GM18870 (cell line): ENCODE measurements at regions not wholly inside any gene's neighbourhood (a gene's known extent, or its start where the extent isn't known, plus 50 kb on each side); places are given as distances from the start of the nearest gene placed in this dataset.

Experiments used
- ATAC-seq: cut with Tn5 transposase; IDR thresholded peaks from one replicate; pipeline ENCODE4 v1.9.1; 2021; ENCODE audit warnings: moderate library complexity; ENCODE audit not compliant: unreplicated experiment

GRCh38 chr21:36628106-36628505 is 70.8 kb upstream of the SIM2 start:
- no peak for ATAC-seq

- ATAC-seq: no peak
Measured at GRCh38 chr21:36628761-36629460, 70.0 kb upstream of the SIM2 start.

- no peak for ATAC-seq
Measured at GRCh38 chr21:36630485-36631206, 68.3 kb upstream of the SIM2 start.

- ATAC-seq: no peak
Measured at GRCh38 chr21:36636016-36636415, 62.9 kb upstream of the SIM2 start.

- ATAC-seq: no peak
Measured at GRCh38 chr21:36636439-36636838, 62.5 kb upstream of the SIM2 start.

- ATAC-seq: no peak
Measured at GRCh38 chr21:36639769-36640168, 59.1 kb upstream of the SIM2 start.

- ATAC-seq: no peak
Measured at GRCh38 chr21:36640174-36640720, 58.7 kb upstream of the SIM2 start.

- no peak for ATAC-seq
Measured at GRCh38 chr21:36640721-36641244, 58.1 kb upstream of the SIM2 start.

- no peak for ATAC-seq
Measured at GRCh38 chr21:36641346-36641745, 57.6 kb upstream of the SIM2 start.

- no peak for ATAC-seq
Measured at GRCh38 chr21:36641886-36642285, 57.0 kb upstream of the SIM2 start.

- no peak for ATAC-seq
Measured at GRCh38 chr21:36642777-36643176, 56.1 kb upstream of the SIM2 start.

GRCh38 chr21:36643374-36644250 is 55.3 kb upstream of the SIM2 start:
- ATAC-seq: no peak

- ATAC-seq: no peak
Measured at GRCh38 chr21:36646011-36646410, 52.9 kb upstream of the SIM2 start.

- no peak for ATAC-seq
Measured at GRCh38 chr21:36646645-36647044, 52.3 kb upstream of the SIM2 start.

- ATAC-seq: no peak
Measured at GRCh38 chr21:36647279-36648093, 51.4 kb upstream of the SIM2 start.
